Activated T-helper 9 cell treated with anti-CD3 and anti-CD28 coated beads, Interleukin-2, amount 50 U/mL, for 16 hours (primary cell): ENCODE measurements at regions not wholly inside any gene's neighbourhood (a gene's known extent, or its start where the extent isn't known, plus 50 kb on each side); places are given as distances from the start of the nearest gene placed in this dataset.

Experiments
- DNase-seq: peaks from one replicate; pipeline ENCODE4 v3.0.0-alpha.2; 2020; ENCODE audit warnings: low read depth

DNA sequence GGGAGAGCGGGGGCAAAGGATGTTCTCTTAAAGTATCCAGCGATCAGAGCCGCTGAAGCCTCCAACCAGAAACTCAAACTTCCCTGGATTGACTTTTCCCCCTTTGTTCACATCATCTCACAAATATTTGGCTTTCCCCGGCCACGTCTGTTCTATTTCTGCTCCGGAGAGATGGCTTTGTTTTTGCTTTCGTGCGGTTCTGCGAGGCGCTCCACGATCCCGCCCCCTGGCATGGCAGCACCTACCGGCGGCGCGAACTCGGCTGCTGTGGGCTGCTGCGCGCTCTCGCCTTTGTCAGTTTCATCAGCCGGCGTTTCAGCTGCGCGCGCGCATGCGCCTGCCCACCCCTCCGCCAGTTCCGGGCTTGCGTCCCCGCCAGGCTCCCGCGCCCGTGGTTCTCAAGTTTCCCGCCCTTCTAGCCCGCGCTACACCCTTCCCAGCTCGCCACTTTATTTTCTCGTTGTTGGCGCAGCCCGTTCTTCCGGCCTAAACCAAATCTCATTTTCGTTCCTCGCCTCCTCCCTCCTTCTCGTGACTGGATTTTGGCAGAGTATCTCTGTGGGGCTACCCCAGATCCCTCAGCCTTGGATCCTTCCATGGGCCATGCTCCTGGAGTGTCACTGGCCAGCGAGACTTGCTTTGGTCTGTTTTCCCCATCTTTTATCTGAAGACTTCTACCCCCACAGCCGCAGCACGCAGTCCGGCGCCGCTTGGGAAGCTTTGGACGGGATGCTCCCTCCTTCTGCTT is 98.0 kb downstream of the INSIG2 start:
- DNase-seq: peak; percentile 86

DNA sequence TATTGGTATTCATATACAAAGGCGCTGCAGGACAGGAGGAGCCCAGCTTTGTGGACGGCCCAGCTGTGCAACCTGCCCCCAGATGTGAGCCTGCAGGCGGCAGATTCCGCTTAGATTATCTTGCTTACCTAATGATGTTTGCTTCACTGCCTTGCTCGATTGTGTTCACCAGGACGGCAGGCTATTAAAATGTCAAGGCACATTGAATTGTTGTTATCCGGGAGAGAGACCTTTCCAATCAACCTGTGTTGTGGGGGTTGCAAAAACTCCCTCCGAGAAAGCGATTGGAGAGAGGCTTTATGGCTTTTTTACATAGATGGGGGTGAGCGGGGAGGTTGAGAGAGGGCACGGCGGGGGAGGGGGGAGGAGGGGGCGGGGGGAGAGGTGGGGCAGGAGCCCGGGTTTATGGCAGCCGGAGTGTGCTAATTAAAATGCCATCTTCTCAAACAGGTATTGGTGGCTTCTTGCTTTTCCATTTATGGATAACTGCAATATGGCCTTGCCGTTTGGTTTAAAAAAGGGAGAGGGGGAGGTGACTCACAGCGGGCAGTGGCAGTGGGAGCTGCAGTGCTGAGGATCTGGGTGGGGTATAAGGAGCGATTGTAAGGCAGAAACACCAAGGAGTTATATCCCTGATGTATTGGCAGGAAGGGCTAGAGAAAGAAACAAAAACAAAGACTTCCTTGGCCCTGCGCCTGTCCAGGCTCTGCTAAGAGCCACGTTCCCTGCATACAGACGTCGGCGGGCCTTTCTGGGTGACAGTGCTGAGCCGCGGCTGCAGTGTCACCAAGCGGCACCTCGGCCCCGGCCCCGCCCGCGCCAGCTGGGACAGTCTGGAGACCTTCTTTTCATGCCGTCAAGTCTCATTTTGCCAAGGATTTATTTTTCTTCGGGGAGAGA is 97.2 kb downstream of the INSIG2 start:
- peak; percentile 27 for DNase-seq

DNA sequence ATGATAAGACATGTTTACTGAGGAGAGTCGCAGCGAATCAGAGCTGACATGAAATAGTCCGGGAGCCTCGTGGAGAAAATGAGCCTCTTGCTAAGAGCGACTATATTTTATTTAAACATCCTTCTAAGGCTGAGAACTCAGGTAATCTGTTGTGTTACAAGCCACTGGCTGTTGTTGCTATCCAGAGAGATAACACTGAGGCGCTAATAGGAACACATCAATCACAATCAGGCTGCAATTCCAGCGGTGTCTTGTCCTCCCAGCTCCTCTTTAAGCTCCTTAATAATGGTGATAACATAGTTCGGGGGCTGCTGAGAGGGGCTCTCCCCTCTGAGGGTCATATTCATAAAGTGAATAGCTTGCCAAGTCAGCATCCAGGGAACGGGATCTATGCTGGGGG is 95.1 kb downstream of the INSIG2 start:
- DNase-seq: no peak

DNA sequence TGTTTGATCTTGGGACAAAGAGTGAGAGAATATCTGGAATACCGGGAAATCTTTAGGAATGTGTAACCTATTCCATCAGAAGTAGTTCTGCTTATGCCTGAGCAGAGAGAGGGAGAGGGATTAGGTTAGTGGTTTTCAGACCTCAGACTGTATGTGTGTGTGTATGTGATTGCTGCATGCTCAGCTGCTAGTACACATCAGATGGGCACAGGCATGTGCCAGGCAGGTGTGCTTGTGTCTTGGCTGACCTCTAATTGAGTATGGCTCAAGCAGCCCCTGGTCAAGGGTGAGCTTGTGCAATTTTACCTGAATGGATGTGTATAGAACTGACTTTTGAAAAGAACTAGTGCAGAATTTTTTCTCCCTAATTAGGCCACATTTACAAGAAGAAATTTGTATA is 91.2 kb downstream of the INSIG2 start:
- no peak for DNase-seq

DNA sequence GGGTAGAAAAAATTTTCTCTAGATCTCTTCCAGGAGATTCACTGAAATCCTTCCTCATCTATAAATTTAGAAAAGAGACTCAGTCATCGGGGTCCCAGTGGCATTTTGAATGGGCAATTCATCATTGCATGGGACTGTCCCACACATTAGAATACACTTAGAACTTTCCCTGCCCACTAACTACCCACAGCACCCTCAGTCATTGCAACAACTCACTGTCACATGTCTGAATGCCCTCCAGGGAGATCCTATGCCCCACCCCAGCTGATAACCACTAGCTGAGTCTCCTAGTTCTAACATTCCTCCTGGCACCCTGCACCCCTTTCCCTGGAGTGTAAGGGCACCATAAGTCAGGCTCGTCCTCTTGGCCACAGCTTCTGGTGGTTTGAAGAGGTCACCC is 89.6 kb downstream of the INSIG2 start:
- DNase-seq: no peak

DNA sequence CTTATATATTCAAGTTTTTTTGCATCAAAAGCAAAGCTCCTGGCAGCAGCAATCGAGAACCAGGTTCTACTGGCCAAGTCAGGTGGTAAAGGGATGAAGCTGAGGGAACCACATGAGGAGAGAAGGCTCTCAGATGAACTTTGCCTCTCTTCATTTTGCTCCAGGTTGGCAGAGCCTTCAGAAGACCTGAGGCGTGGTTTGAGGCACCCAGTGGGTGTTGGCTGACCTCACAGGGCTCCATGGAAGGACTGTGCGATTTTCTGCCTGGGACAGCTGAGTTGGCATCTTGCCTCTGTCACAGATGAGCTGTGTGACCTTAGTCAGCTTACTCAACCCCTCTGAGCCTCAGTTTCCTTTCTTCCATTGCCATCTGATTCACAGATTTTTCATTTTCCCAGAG is 89.0 kb downstream of the INSIG2 start:
- no peak for DNase-seq

DNA sequence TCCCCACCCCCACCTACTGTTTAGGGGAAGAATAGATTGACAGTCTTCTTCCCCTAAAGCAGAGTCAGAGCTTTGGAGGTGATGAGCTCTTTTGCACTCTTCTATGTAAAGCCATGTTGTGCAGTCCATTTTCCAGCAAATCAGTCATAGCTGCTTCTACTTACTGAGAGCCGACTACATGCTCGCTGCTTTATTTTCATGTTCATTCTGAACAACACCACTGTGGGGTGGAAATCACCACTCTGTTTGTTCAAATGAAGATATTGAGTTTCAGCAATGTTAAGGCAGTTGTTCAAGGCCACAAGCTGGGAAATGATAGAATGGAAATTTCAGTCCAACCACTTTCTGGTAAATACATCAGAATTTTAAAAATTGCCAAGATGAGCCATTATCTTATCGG is 88.3 kb downstream of the INSIG2 start:
- DNase-seq: no peak

DNA sequence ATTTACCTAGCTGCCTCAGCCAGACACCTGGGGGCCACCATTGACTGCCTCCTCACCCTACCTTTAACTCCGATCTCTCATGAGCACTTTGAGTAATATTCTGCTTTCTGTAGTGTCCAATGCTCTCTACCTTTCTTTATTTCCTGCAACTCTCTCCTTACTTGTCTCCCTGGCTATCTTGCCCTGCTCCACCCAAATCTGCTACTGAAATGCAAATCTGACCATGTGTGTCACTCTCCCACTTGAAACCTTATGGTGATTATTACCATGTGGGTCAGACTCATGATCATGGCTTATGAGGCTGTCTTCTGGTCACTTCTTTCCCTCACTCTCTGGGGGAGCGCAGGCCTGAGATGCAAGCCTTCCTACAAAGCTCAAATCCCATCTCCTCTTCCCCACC is 83.3 kb downstream of the INSIG2 start:
- no peak for DNase-seq

DNA sequence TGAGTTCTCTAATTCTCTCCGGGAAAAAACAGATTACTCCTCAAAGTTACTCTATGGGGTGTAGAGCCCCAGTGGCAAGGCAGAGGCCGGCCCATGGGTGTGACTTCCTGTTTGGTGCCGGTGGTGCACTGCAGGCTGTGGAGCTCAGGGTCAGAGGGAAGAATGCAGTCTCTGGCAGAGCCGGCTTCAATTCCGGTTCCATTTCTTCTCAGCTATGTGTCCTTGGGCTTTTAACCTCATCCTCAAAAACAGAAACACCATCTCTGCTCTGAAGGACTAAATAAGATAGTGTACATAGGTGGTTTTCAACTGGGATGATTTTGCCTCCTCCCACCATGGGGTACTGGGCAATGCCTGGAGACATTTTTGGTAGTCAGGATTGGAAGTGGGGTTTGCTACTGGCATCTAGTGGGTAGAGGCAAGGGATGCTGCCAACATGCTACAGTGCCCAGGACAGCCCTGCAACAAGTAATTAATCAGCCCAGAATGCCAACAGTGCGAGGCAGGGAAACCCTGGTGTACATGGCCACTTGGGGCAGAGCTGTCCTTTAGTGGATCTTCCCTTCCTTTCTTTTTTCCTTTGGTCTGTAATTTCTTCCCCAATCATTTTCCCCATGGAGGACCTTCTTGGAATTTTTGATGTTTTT is 81.2 kb downstream of the INSIG2 start:
- DNase-seq: peak; percentile 5

DNA sequence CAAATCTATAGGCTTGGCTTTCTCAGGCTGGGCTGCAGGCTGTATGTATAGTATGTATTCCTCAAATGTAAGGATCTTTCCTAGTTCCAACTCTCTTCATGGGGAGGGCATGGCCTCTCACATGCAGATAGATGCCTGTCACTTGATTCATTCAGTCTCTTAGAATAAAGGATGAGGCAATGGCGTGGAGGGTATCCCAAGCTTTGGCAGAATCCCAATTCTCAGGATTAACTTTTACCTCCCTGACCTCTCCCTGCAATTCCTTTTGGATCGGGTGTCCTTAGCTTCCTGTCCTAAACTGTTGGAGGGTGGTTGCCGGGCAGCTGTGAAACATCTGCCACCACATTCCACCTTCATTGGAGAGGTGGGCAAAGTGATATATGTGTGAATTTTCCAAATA is 80.3 kb downstream of the INSIG2 start:
- DNase-seq: no peak

DNA sequence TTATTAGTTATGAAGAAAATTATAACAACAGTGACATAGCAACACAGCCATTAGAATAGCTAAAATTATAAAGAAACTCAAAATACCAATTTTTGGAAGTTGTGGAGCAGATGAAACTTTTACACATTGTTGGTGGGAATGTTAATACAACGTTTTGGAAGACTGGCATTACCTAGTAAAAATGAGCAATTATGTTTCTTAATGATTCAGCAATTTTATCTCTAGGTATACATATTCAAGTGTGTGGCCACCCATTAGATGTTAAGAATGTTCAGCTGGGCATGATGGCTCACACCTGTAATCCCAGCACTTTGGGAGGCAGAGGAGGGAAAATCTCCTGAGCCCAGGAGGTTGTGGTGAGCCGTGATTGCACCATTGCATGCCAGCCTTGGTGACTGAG is 78.8 kb downstream of the INSIG2 start:
- no peak for DNase-seq

DNA sequence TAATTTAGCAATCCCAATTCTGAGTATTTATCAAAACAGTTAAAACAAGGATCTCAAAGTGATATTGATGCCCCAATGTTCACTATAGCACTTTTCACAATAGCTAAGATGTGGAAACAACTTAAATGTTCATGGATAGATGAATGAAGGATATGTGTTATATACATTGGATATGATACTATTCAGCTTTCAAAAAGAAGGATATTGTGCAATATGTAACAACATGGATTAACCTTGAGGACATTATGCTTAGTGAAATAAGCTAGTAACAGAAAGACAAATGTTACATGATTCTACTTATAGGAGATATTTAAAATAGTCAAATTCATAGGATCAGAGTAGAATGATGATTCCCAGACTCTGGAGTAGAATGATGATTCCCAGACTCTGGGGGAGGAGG is 78.0 kb downstream of the INSIG2 start:
- DNase-seq: no peak

DNA sequence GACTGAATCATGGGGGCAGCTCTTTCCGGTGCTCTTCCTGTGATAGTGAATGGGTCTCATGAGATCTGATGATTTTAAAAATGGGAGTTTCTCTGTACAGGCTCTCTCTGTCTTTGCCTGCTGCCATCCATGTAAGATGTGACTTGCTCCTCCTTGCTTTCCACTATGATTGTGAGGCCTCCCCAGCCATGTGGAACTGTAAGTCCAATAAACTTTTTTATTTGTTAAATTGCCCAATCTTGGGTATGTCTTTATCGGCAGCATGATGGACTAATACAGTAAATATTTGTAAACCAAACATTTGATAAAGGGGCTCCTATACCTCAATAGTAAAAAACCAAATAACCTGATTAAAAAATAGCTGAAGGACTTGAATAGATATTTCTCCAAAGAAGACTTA is 77.3 kb downstream of the INSIG2 start:
- no peak for DNase-seq
